GM18519 (cell line): ENCODE measurements at regions not wholly inside any gene's neighbourhood (a gene's known extent, or its start where the extent isn't known, plus 50 kb on each side); places are given as distances from the start of the nearest gene placed in this dataset.

ENCODE experiments used
- ATAC-seq: cut with Tn5 transposase; IDR thresholded peaks from one replicate; pipeline ENCODE4 v1.9.1; 2021; ENCODE audit warnings: mild to moderate bottlenecking, moderate library complexity; ENCODE audit not compliant: unreplicated experiment, low FRiP score

DNA sequence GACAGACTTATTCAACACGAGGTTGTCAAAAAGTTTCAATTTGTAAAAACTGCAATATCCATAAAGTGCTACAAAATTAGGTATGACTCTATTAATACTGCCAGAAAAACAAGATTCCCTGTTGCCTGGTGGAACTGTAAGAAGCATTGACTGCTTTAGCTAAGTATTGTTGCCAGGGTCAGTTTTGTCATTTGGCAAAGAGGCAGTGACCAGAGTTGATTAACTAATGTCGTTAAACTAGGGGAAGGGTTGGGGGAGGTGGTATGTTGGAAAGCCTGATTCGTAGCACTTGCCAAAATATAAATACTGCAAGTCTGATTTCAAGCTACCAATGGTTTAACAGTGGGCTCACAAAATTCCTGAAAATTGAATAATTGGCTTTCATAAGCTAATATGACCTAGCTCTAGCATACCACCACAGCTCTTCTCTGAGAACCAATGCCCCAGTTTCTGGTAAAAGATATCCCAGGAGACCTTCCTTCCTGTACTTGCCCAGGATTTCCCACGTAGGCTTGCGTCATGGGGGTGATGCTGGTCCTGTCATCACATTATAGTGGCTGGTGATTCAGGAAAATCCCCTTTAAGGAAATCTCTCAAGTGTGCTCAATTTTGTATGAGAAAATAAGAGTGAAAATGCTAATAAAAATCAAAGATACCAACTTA, 266.4 kb upstream of the TBC1D5 start:
- ATAC-seq, result no peak

DNA sequence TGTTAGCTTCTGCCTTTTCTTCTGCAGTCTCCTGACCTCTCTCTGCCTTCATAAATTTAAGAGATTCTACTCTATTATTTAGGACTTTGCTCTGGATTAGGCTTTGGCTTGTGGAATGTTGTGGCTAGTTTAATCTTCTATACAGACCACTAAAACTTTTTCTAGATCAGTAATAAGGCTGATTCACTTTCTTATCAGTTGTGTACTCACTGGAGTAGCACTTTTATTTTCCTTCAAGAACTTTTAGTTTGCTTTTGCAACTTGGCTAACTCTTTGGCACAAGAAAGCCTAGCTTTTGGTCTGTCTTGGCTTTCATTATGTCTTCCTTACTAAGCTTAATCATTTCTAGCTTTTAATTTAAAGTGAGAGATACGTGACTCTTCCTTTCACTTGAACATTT, 265.5 kb upstream of the TBC1D5 start:
- no peak for ATAC-seq

DNA sequence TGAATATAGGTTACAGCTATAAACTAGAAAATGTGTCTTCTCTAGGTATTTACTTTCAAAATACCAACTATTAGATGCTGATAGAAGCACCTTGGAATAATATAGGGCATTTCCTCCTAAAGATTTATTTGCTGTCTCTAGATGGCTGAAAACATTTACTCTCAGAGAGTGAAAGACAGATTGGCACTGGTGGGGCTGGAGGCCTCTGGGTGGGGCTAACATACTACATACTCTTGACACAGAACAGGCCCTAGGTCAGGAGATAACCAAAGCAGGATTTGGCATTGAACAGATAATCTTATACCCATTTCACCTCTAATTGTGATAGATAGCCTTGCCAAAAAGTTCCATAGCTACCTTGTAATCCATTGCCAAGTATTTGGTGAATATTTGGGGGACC, 253.3 kb upstream of the TBC1D5 start:
- ATAC-seq, result no peak

DNA sequence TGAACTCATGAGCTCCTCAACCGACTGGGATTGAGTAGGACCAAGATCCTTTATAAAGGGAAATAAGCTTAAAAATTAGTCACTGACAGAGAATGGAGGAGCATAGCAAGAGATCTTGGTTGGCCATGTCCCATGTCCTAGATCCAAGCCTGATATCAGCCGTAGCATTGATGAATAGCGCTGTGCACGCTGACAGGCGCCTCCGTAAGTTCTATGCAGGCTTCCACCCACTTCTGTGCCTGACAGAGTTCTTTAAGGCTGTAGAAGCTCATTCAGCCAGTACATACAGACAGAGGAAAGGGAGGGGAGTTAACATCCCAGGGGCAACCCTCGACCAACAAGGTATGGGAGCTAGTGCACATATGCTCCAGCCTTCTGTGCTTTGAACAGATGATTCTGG, 251.7 kb upstream of the TBC1D5 start:
- ATAC-seq, result no peak

DNA sequence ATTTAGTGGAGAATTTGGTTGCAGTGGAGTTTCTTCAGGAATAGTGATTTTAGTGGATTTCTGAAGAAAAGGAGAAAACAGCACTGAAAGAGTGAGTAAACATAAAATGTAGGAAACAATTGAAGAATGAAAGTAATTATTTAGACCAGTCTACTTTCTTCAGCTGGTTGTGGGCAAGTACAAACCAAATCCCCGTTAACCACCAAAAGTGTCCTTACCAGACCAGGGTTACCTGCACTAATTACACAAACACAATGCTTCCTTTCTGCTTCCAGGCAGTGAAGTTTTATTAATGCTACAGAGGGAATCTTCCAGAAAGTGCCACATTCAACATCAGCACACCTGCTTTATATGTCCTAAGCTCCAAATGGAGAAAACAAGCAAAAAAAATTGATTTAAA, 248.0 kb upstream of the TBC1D5 start:
- ATAC-seq, result no peak

DNA sequence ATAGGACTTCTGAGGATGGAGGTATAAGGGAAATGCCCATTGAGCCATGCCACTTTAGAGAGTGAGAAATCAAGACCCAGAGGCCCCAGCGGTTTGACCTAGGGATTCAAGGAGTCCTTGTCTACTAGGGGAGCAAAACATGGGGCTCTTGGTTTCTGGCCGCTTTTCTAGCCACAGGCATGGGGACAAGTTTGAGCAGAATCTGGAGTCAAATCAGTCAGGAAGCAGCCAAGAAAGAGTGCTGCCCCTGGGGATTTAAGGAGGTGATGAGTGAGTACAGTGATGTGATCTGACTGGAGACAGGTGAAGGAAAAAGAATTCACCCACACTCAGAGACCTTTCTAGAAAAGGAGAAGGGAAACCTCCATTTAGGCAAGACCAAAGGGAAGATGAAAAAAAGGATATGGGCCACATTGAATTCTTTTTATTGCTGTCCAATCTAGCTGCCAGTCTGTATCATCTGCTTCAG, 244.0 kb upstream of the TBC1D5 start:
- no peak for ATAC-seq

DNA sequence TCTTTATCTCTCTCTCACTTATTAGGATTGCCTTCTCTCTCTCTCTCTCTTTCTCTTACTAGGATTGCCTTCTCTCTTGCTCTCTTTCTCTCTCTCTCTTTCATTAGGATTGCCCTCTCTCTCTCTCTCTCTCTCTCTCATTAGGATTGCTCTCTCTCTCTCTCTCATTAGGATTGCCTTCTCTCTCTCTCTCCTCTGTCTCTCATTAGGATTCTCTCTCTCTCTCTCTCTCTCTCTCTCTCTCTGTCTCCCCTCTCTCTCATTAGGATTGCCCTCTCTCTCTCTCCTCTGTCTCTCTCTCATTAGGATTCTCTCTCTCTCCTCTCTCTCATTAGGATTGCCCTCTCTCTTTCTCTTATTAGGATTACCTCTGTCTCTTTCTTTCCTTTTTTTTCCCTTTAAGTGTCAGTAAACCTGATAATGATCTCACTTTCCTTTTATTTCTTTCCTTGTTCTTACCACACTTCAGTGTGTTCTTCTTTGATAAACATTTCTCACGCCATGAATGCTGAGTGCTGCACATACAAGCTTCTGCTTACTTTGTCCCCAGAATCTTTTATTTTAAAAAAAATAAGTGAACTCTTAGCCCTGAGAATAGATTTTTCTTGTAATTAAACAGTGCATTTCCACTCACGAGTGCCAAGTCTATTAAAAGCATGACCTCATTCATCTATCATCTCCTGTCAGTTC, 243.4 kb upstream of the TBC1D5 start:
- no peak for ATAC-seq

DNA sequence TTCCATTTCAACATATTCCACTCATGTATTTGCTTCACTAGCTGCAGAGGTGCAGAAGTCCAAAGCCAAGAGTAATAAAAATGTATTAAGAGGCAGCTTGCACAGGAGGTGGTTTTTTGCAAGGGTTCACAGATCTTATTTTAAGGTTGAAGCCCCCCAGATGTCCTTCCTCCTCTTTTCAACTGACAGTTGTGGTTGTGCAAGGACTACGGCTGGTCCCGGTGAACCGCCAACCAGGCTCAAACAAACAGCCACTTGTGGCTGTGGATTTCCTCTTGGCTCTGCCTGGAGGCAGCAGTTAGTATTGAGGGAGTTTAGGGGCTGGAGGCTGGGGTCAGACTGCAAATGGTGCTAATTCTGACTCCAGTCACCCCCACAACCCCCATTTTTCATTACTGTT, 240.7 kb upstream of the TBC1D5 start:
- no peak for ATAC-seq

DNA sequence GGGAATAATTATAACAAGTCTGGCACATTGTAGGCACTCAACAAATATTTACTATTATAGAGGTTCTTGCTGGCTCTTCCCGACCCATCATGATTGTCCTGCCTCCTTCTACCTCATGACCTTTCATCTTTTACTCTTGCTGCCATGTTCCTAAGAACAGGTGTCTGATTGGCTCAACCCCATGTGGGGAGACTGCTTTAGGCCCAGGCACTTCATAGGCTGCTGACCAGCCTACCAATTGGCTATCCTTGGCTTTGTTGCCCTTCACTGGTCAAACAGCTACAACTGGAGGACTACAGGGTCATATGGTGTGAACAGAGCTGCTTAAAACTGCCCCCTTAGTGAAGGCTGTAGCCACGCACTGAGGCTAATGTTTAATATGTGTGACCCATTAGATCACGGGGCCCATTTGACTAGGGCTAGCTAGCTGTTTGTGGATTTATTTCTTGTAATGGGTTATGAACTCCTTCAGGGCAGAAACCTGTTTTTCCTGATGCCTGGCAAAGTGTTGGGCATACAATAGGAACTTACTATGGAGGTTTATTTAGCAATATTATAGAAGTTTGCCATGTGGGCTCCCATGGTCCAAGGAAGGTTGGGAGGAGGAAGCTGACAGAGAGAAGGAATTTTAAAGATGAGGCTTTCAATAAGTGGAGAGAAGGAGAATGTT, 239.9 kb upstream of the TBC1D5 start:
- ATAC-seq, result no peak

DNA sequence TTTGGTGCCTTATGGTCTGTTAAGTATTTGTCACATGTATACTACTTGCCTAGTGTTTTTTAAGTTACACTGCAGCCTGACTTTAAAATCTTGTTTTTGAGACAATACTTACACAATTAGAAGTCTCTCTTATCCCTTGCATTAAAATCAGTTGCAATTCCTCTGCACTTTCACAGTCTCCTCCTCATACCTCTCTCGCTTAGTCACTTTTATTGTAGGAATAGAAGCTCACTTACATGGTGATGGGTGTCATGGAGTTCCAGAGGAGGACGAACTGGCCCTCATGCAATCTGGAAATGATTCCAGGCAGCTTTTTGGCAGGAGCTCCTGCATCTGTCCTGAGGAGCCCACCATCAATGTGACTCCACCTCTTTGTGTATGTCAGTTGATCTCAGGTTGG, 238.4 kb upstream of the TBC1D5 start:
- ATAC-seq, result no peak

DNA sequence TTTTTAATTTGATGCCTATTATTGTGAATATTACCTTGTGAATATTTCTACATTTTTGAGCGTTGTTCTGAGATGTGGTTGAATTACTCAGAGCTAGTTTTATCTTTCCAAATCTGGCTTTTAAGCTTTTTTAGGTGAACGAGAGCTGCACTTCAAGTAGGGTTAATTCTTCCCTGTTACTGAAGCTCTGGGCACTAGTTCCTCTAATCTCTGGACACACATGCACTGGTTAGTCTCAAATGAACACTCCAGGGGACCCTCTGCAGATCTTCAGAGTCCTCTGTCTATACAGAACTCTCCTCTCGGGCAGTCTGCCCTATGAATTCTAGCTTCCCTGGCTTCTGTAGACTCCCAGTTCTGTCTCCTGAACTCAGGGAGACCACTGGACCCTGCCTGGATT, 237.5 kb upstream of the TBC1D5 start:
- ATAC-seq, result no peak

DNA sequence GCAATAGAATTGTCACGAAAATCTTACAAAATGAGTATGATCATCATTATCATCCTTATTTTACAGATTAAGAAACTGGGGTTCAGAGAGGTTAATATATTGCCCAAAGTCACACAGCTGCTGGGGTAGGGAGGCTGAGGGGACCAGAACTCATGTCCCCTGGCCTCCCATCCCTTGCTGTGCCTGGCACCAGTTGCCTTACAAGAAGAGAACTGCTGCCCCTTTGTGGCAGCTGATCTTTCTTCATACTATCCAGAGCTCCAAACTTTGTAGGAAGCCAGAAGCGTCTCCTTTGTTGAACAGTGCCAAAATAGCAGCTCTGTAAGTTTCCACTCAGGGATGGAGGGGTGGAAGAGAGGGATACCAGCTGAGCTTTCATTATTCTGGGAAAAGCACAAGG, 236.8 kb upstream of the TBC1D5 start:
- no peak for ATAC-seq

DNA sequence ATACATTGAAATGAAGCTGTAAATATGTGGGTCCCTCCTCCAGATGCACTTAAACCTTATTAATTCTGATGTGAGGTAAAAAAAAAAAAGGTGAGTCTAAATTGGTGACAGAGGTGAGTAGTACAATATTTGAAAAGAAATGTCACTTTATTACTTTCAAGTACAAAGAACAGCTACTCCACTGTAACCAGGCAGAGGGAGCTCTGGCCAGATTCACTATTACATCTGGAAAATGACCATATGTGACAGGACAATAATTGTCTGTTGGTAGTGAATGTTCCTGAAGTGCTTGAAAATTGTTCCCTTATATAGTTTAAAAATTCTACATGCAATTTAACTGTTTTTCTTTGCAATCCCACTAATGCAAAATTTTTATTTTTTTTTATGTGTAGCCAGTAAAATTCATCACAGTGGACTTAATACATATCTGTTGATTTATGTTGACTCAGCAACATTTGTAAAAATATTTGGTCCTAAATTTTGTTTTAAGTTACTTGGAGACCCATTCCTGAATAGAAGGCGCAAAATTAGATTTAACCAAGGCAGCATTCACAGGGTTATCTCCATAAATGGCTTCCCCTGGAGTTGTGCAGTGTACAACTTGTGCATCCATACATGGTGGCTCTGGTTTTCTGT, 231.9 kb upstream of the TBC1D5 start:
- ATAC-seq, result no peak

DNA sequence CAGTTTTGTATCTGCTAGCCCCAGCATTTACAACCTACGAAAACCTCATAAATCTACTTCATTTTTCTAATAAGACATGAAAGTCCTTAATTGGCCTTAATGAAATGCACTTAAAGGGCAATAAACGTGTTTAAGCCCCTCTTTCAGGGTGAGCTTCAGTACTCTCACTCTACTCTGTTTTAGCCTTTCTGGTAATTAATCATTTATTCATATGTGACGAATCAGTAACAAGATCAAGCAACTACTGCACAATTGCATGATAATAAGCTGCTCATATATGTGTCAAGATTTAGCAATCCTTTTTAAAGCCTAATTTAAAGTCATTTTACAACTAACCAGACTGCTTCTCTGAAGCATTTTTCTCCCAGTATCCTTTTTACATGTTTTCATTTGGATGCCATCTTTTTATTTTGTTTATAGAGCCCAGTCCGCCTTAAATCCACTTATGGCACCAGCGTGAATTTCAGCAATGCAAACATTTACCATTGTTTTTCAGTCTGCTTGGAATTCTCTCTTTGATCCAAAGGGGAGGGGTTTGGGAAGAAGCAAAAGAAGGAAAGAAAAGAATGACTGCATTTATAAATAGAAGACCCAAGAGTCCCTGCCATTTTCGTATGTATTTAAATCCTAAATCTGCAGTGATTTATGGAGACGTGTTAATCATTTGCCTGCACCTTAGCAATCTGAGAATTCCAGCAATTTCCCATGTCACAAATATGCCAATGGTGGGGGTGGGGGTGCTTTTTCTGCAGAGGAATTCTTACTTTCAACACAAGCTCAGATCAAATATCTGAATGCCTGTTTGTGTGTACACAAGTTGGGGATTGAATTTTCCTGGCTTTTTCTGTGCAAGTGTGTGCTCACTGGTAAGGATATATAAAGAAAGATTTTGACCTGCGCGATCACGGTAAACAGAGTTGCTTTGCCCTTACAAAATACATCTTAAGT, 230.8 kb upstream of the TBC1D5 start:
- ATAC-seq, result no peak

DNA sequence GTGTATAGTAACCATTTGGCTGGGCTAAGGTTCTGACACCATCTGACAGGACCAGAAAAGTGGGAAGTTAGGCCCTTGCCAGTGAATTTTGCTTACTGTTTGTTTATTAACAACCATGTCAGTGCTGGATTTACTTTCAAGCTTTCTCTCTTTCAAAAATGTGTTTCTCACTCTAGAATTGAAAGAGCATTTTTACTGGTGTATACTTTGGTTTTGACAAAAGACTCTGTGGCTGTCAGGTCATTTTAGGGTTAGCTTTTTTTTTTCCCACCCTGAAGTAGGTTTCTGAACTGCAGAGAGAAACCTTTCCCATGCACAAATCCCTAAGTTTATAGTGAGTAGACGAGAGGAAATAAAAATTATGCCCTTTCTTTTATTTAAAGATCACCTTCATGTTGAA, 230.0 kb upstream of the TBC1D5 start:
- no peak for ATAC-seq

DNA sequence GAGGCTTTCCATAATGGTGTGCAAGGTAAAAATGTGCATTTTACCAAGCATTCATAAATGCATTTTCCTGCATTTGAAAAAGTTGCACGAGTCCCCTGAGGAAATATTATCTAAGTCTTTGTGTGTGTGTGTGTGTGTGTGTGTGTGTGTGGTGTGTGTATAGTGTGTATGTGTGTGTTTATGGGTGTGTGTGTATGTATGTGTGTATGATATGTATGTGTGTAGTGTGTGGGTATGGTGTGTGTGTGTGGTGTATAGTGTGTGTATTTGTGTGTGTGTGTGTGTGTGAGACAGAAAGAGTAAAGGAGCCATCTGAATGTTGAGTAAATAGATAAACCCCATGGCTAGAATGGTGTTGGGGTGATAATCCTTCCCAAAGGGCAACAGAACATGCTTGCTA, 229.6 kb upstream of the TBC1D5 start:
- ATAC-seq, result no peak

DNA sequence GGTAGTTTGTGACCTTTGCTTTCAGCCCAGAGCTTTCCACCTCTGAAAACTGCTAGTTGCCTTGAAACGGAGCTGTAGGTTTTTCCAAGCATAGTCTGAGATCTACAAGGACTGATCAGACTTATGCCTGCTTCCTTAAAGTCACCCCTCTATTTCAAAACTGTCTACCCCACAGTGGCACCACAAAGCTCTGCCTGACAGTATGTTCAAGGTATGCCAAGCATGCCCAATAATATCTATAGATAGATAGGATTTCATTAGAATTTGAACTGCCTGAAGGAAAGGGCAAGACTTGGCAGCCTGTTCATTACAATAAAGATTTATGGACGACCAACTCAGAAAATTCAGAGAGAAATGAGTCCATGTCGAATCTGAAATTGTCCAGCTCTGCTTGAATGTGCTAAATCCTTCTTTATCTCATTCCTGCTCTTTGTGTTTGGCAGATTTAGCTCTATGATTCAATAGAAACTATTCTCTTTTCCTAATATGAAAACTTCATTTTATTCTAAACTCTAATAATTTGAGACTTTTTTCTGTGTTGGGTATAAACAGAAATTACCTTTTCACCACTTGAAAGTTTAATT, 227.6 kb upstream of the TBC1D5 start:
- ATAC-seq, result no peak

DNA sequence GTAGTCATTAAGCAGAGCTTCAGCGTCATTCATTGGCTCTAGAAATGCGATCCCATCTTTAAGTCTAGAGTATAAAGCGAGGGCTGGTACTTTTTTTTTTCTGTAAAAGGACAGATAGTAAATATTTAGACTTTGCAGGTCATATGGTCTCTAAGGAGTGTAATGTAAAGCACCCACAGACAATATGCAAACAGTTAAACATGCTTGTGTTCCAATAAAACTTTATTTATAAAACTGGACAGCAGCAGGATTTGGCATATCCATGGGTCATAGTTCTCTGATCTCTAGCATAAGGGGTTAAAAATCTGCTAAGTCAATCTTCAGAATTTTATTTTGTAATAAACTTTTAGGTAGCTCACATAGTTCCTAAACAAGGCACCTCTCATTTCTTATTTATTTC, 226.8 kb upstream of the TBC1D5 start:
- no peak for ATAC-seq

DNA sequence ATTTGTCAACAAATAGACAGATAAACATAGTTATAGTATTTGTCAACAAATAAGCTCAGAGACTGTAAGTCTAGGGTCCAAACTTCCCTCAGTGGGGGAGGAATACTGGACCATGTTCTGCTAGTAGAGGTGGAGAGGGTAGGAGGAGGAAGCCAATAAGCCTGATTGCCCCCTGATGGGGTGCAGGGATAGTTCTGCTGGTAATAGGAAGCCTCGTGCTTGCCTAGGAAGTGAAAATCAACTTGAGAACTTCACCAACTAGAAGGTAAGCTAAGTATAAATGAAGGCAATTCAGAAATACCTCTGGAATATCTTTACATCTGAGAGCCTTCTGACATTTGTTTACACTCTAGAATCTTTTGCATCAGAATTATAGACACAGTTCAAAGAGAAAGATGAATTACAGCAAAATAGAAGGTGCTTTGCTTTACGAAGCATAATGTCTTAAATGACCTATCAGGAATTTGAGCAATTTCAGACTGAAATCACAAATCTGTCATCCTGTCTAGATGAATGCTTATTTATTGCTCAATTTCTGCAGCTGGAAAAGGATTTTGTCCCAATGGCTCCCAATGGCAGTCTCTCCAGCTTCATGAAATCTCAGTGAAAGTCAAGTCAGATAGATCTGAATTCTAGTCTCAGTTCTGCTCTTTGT, 225.6 kb upstream of the TBC1D5 start:
- ATAC-seq, result no peak
